ENCODE measurements at regions not wholly inside any gene's neighbourhood (a gene's known extent, or its start where the extent isn't known, plus 50 kb on each side); places are given as distances from the start of the nearest gene placed in this dataset.

DNA sequence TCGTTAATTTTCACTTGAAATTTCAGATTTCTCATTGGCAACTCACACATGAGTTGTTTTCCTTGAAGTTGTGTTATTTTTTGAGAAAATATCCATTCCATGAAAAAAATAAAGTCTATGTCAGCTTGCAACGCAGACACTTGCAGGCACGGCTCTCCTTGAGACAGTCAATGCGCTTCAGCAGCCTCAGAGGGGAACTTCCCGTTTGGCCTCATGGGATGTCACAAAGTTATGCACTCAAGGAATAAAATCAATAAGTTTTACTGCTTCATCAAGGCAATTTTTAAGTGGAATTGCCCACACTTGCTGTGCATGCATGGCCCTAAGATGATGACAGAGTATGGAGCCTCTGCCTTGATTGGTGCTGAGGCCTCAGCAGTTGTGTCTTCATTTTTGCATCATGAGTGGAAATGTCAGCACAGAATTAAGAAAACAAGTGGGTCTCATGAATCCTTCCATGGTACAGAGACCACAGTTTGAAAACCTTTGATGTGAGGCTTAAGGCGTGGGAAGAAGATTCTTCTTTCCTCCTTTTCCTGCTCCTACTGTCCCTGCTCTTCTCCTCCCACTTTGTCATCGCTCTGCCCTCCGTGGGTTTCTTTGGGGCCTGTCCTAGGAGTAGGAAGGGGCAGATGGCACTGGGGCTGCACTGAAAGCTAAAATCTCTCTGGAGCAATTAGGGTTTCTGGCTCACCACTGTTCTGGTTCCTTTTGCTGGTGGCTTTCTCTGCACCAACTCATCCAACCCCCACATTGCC lies 509.0 kb upstream of the B3GAT1 start (continued):
- no peak for TF ChIP-seq YY1 (IDR thresholded peaks at IDR 0.05; ENCODE audit: extremely low read depth, insufficient replicate concordance, low read depth, low read length)

DNA sequence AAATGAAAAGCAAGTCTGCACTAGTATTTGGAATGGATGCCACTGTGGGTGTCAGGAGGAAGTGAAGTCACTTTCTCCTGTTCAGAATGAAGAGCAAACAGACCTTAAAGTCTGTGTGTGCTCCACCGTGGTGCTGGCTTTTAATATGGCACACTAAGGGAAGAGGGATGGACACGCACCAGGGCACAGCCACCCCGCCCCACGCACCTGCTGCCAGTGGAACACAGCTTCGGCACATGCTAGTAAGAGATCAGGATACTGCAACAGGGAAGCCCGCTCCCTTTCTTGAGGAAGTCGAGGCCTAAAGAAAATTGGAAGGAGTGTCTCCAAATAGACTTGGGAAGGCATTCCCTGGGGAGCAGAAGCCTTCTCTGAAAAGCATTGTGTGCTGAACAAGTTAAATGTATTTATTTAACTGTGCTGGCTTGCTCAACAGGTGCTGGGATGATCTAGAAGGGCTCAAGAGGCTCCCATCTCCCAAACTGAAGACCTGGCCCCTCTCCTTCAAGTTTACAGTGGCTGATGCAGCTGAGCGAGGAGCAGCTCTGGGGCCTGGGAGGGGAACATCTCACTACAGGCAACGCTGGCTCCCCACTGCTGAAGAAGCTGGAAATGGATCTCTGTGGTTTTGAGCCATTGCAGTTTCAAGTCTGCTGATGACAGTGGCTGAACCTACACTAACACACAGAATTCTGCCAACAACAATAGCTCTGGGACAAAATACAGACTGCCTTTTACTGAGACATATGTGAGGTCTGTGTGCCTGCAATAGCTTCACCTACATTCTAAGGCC lies 504.6 kb upstream of the B3GAT1 start:
- no peaks in the 10 kb centered on the region for H3K79me2 ChIP-seq (ENCODE audit: insufficient read depth, low read length)
- H3K4me1 ChIP-seq (ENCODE audit: control insufficient read depth in 1 of 2, insufficient read depth in 2 of 2, low read length in 2 of 2): no peaks in the 10 kb centered on the region
- RAD21 ChIA-PET (ENCODE audit: low non-redundant PET in 1 of 2, low total read pairs in 2 of 2, uncharacterized antibody in 2 of 2, unreplicated experiment in 2 of 2): no interaction called here
- no peak for TF ChIP-seq FOSL1 (IDR thresholded peaks at IDR 0.05; ENCODE audit: low read depth)
- no peak for TF ChIP-seq ZNF274 (IDR thresholded peaks at IDR 0.05; ENCODE audit: low read depth, low read length)
- TF ChIP-seq EZH2 (IDR thresholded peaks at IDR 0.05): no peak
- TF ChIP-seq EGR1 (IDR thresholded peaks at IDR 0.05; ENCODE audit: low read depth): no peak
- no peak for TF ChIP-seq ELF1 (IDR thresholded peaks at IDR 0.05; ENCODE audit: borderline replicate concordance, low read depth)
- TF ChIP-seq CEBPB (IDR thresholded peaks at IDR 0.05; ENCODE audit: low read depth): no peak
- no peak for TF ChIP-seq ATF3 (IDR thresholded peaks at IDR 0.05)
- TF ChIP-seq JUND (IDR thresholded peaks at IDR 0.05): no peak
- TF ChIP-seq SP1 (IDR thresholded peaks at IDR 0.05; ENCODE audit: low read depth): no peak
- no peak for TF ChIP-seq CBX3 (IDR thresholded peaks at IDR 0.05; ENCODE audit: low read depth)
- no peak for TF ChIP-seq EZH2phosphoT487 (IDR thresholded peaks at IDR 0.05; ENCODE audit: borderline replicate concordance)
- TF ChIP-seq RAD21 (IDR thresholded peaks at IDR 0.05; ENCODE audit: low read depth): no peak
- no peak for TF ChIP-seq SIN3A (IDR thresholded peaks at IDR 0.05; ENCODE audit: low read depth)
- TF ChIP-seq YY1 (IDR thresholded peaks at IDR 0.05; ENCODE audit: extremely low read depth, insufficient replicate concordance, low read depth, low read length): no peak
- no peak for TF ChIP-seq ZFX (IDR thresholded peaks at IDR 0.05)
- TF ChIP-seq SRF (IDR thresholded peaks at IDR 0.05; ENCODE audit: low read depth): no peak
- no peak for TF ChIP-seq TCF7L2 (IDR thresholded peaks at IDR 0.05; ENCODE audit: borderline replicate concordance, extremely low read depth, insufficient read depth, insufficient read length)
- TF ChIP-seq, protein P1, sequence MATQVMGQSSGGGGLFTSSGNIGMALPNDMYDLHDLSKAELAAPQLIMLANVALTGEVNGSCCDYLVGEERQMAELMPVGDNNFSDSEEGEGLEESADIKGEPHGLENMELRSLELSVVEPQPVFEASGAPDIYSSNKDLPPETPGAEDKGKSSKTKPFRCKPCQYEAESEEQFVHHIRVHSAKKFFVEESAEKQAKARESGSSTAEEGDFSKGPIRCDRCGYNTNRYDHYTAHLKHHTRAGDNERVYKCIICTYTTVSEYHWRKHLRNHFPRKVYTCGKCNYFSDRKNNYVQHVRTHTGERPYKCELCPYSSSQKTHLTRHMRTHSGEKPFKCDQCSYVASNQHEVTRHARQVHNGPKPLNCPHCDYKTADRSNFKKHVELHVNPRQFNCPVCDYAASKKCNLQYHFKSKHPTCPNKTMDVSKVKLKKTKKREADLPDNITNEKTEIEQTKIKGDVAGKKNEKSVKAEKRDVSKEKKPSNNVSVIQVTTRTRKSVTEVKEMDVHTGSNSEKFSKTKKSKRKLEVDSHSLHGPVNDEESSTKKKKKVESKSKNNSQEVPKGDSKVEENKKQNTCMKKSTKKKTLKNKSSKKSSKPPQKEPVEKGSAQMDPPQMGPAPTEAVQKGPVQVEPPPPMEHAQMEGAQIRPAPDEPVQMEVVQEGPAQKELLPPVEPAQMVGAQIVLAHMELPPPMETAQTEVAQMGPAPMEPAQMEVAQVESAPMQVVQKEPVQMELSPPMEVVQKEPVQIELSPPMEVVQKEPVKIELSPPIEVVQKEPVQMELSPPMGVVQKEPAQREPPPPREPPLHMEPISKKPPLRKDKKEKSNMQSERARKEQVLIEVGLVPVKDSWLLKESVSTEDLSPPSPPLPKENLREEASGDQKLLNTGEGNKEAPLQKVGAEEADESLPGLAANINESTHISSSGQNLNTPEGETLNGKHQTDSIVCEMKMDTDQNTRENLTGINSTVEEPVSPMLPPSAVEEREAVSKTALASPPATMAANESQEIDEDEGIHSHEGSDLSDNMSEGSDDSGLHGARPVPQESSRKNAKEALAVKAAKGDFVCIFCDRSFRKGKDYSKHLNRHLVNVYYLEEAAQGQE (IDR thresholded peaks at IDR 0.05; ENCODE audit: low read depth): no peak
- no peak for TF ChIP-seq POLR2AphosphoS5 (IDR thresholded peaks at IDR 0.05; ENCODE audit: low read depth, low read length)
- intact Hi-C loops (cut with micrococcal nuclease): no loop called here
- no TSS peak for BruUV-seq (replicated peaks)
- CTCF ChIA-PET: no interaction called here
- H2AFZ ChIP-seq (ENCODE audit: low read depth, low read length, poor library complexity, severe bottlenecking): no peak overlapping the region
- H3K27ac ChIP-seq (ENCODE audit: low read depth, low read length): no peak overlapping the region
- no peaks in the 10 kb centered on the region for H3K36me3 ChIP-seq (ENCODE audit: control insufficient read depth in 1 of 2, insufficient read depth in 2 of 2, low read length in 2 of 2)
- H3K4me2 ChIP-seq (ENCODE audit: low read length): no peak overlapping the region
- H3K4me3 ChIP-seq (replicated peaks in 1 of 2; ENCODE audit: low read depth in 1 of 2, low read length in 2 of 2): no peak overlapping the region
- ATAC-seq: no peak
- no peaks in the 10 kb centered on the region for H4K20me1 ChIP-seq (ENCODE audit: insufficient read depth)
- peaks cover 64% of the 10 kb centered on the region for H3K27me3 ChIP-seq (ENCODE audit: insufficient read depth, low read length)
- POLR2A ChIA-PET: no interaction called here
- H3K9ac ChIP-seq (ENCODE audit: low read length): no peak overlapping the region
- H3K9me2 ChIP-seq (ENCODE audit: insufficient read depth): no peaks in the 10 kb centered on the region
- DNase-seq (ENCODE audit: low read depth, low spot score): no peak
- H3K9me3 ChIP-seq (ENCODE audit: control insufficient read depth in 1 of 2, insufficient read depth in 1 of 2, low read depth in 1 of 2, low read length in 2 of 2): no peaks in the 10 kb centered on the region

Data from HCT116 (cell line).